Endothelial cell of umbilical vein (primary cell): ENCODE measurements at regions not wholly inside any gene's neighbourhood (a gene's known extent, or its start where the extent isn't known, plus 50 kb on each side); places are given as distances from the start of the nearest gene placed in this dataset.

ENCODE experiments used
- BruUV-seq: library from RNA; stranded (reverse); fragments of 400-500 nt; replicated peaks from 2 replicates; lab custom pipeline; 2021; lab: Mats Ljungman, UMichigan
- CTCF ChIA-PET: fragments of 300-600, 350-600 bp; sonication (Branson Sonifier 250); formaldehyde crosslinking; loops from one replicate; lab custom pipeline; 2021; ENCODE audit warnings: antibody characterized with exemption, inconsistent platforms; lab: Charles Lee
- POLR2A ChIA-PET: fragments of 300-600, 350-600 bp; sonication (Branson Sonifier 250); formaldehyde crosslinking; loops from one replicate; lab custom pipeline; 2021; ENCODE audit warnings: antibody characterized with exemption, inconsistent platforms; lab: Charles Lee
- DNase-seq: peaks from one replicate; pipeline ENCODE4 v3.0.0-alpha.2; 2011; ENCODE audit warnings: low read depth, low spot score
- FAIRE-seq: peaks from 2 replicates; lab custom pipeline; 2011; peaks lifted over from hg19 to GRCh38; lab: Jason Lieb, UNC
- H2AFZ ChIP-seq: 2 replicates; pipeline ENCODE4 v1.6.0; 2012; ENCODE audit warnings: low read depth, low read length, control low read depth, inconsistent platforms
- H3K27ac ChIP-seq: 2 replicates; pipeline ENCODE4 v1.5.1; 2011; ENCODE audit warnings: low read depth, mild to moderate bottlenecking, control low read depth, low read length, moderate library complexity; ENCODE audit not compliant: insufficient read depth
- H3K27me3 ChIP-seq, 2 experiments: 2 replicates each; pipeline versions ENCODE4 v1.6.0 to v1.6.1; 2011; ENCODE audit warnings: low read length in 2 of 2, mixed read lengths in 1 of 2; ENCODE audit not compliant: control insufficient read depth in 2 of 2, insufficient read depth in 2 of 2
- H3K36me3 ChIP-seq, 2 experiments: 2 replicates in 1 of 2; 3 replicates in 1 of 2; pipeline ENCODE4 v1.5.1; 2011; ENCODE audit warnings: low read length in 2 of 2, mild to moderate bottlenecking in 1 of 2, moderate library complexity in 1 of 2; ENCODE audit not compliant: control insufficient read depth in 2 of 2, insufficient read depth in 2 of 2; ENCODE audit errors: extremely low read depth in 1 of 2
- H3K4me1 ChIP-seq: 3 replicates; pipeline ENCODE4 v1.5.1; 2011; ENCODE audit warnings: mild to moderate bottlenecking, low read length; ENCODE audit not compliant: control insufficient read depth, insufficient read depth; ENCODE audit errors: extremely low read depth
- H3K4me2 ChIP-seq: 2 replicates; pipeline ENCODE4 v1.6.1; 2011; ENCODE audit warnings: low read length, control low read depth, mixed read lengths; ENCODE audit not compliant: insufficient read depth
- H3K4me3 ChIP-seq, 3 experiments: fragments of 200-600 bp in 1 of 3; sonication (generic), shearing (Covaris generic) in 1 of 3; replicated peaks in 1 of 3; 2 replicates each; pipeline ENCODE4 v1.5.1; 2011 to 2016; ENCODE audit warnings: control low read depth in 3 of 3, low read length in 3 of 3, mild to moderate bottlenecking in 2 of 3, inconsistent platforms in 1 of 3, low read depth in 1 of 3, moderate library complexity in 1 of 3; ENCODE audit not compliant: insufficient read depth in 1 of 3
- H3K79me2 ChIP-seq: 2 replicates; pipeline ENCODE4 v1.6.0; 2012; ENCODE audit warnings: low read length, inconsistent platforms; ENCODE audit not compliant: control insufficient read depth, insufficient read depth
- H3K9ac ChIP-seq: replicated peaks from 2 replicates; pipeline ENCODE3; 2011; ENCODE audit warnings: low read length, control low read depth; ENCODE audit not compliant: insufficient read depth; ENCODE audit errors: extremely low read depth
- H3K9me1 ChIP-seq: replicated peaks from 3 replicates; pipeline ENCODE4 v1.6.0; 2011; ENCODE audit warnings: mild to moderate bottlenecking, low read length; ENCODE audit not compliant: control insufficient read depth, insufficient read depth; ENCODE audit errors: extremely low read depth
- H3K9me3 ChIP-seq: replicated peaks from 2 replicates; pipeline ENCODE4 v1.5.1; 2012; ENCODE audit warnings: low read length, inconsistent platforms; ENCODE audit not compliant: control insufficient read depth, insufficient read depth
- H4K20me1 ChIP-seq: replicated peaks from 2 replicates; pipeline ENCODE3; 2011; ENCODE audit warnings: mild to moderate bottlenecking, low read length; ENCODE audit not compliant: control insufficient read depth, insufficient read depth; ENCODE audit errors: extremely low read depth
- CTCF ChIP-seq, 2 donors: IDR thresholded peaks; 1 replicate in 1 of 2; 2 replicates in 1 of 2; pipeline ENCODE4 v1.5.1; 2011; ENCODE audit warnings: low read length in 2 of 2, mild to moderate bottlenecking in 2 of 2, moderate library complexity in 2 of 2, control low read depth in 1 of 2, inconsistent platforms in 1 of 2, low read depth in 1 of 2; ENCODE audit not compliant: insufficient read depth in 1 of 2; ENCODE audit errors: extremely low read depth in 1 of 2
- EZH2 ChIP-seq: IDR thresholded peaks from 2 replicates; pipeline ENCODE4 v1.6.1; 2012; ENCODE audit warnings: borderline replicate concordance, low read depth, mild to moderate bottlenecking, moderate library complexity, low read length, inconsistent platforms; ENCODE audit not compliant: severe bottlenecking
- FOS ChIP-seq: IDR thresholded peaks from 2 replicates; pipeline ENCODE4 v1.6.1; 2011; ENCODE audit warnings: mild to moderate bottlenecking, low read length, moderate library complexity, borderline replicate concordance; ENCODE audit not compliant: insufficient read depth
- GATA2 ChIP-seq: IDR thresholded peaks from 2 replicates; pipeline ENCODE4 v1.7.0; 2011; ENCODE audit warnings: low read depth, mild to moderate bottlenecking, moderate library complexity, mixed read lengths, low read length; ENCODE audit not compliant: insufficient read length, insufficient read depth
- JUN ChIP-seq: IDR thresholded peaks from 2 replicates; pipeline ENCODE4 v1.6.1; 2011; ENCODE audit warnings: borderline replicate concordance, low read depth; ENCODE audit not compliant: insufficient read length, insufficient read depth
- MAX ChIP-seq: IDR thresholded peaks from 2 replicates; pipeline ENCODE4 v1.6.1; 2011; ENCODE audit not compliant: insufficient read depth, insufficient read length
- MYC ChIP-seq: IDR thresholded peaks from one replicate; pipeline ENCODE4 v1.6.1; 2011; ENCODE audit warnings: mild to moderate bottlenecking, low read depth, low read length
- POLR2A ChIP-seq: IDR thresholded peaks from 2 replicates; pipeline ENCODE4 v1.6.1; 2012; ENCODE audit warnings: low read depth, mild to moderate bottlenecking, control low read depth, low read length
- POLR2AphosphoS5 ChIP-seq: IDR thresholded peaks from 2 replicates; pipeline ENCODE4 v1.6.1; 2012; ENCODE audit warnings: low read depth, mild to moderate bottlenecking, control low read depth, low read length, moderate library complexity; ENCODE audit not compliant: insufficient read depth
- dilution Hi-C: fragments of 300-500 bp; cut with MboI; formaldehyde crosslinking; loops from one replicate; pipeline ENCODE4 v1.15.0; 2019; ENCODE audit warnings: low sequenced_read_pairs; ENCODE audit not compliant: extremely low pct_ligation_motif_present
- intact Hi-C: fragments of 100-400 bp; cut with micrococcal nuclease; formaldehyde crosslinking; loops from one replicate; pipeline ENCODE4 v1.10.0; 2022

GRCh38 chr20:24165301-24166122 is 176.9 kb upstream of the GGTLC1 start:
- peak; percentile 64 for DNase-seq
- CTCF ChIA-PET = interaction anchor here (1.1 to 6.3 kb wide), 6 partner anchors 12 to 227 kb away, joined by 3 to 42 read pairs (median 4); no protein-coding TSS in a partner anchor
- intact Hi-C loops = loop anchor here (10.0 kb wide), 1 partner anchor 141 kb away; no protein-coding TSS in a partner anchor

More at GRCh38 chr20:24165301-24166122, 176.9 kb upstream of the GGTLC1 start:
- TF ChIP-seq CTCF (IDR thresholded peaks at IDR 0.05; ENCODE audit: extremely low read depth in 1 of 2, insufficient read depth in 1 of 2, low read depth in 1 of 2, low read length in 2 of 2) = no peak
- no peak for TF ChIP-seq EZH2
- no peak for TF ChIP-seq FOS
- no peak for TF ChIP-seq JUN
- no peak for TF ChIP-seq MYC
- no peak for TF ChIP-seq POLR2AphosphoS5
- no peak for TF ChIP-seq POLR2A
- TF ChIP-seq GATA2 = no peak
- no peak for TF ChIP-seq MAX
- Histone ChIP-seq H3K9me1 (no peaks in the 10 kb centered on the region), H4K20me1 (no peaks in the 10 kb centered on the region), H3K9me3 (no peaks in the 10 kb centered on the region), H3K27ac (no peak overlapping the region), H3K27me3 (peaks cover 0 to 4% of the 10 kb centered on the region in 2 experiments), H3K36me3 (no peaks in the 10 kb centered on the region), H3K4me2 (no peak overlapping the region), H2AFZ (peak overlapping the region; percentile 94), H3K79me2 (no peaks in the 10 kb centered on the region), H3K4me3 (no peak overlapping the region), H3K4me1 (peaks cover 14% of the 10 kb centered on the region), H3K9ac (no peak overlapping the region)
- BruUV-seq = no TSS peak
- peak; percentile 43 for FAIRE-seq
- dilution Hi-C loops = no loop called here
- POLR2A ChIA-PET = interaction anchor here (0.6 kb wide), 1 partner anchor 345 kb away, joined by 3 read pairs; no protein-coding TSS in a partner anchor
